ENCODE measurements at regions not wholly inside any gene's neighbourhood (a gene's known extent, or its start where the extent isn't known, plus 50 kb on each side); places are given as distances from the start of the nearest gene placed in this dataset.

GRCh38 chr10:43946445-43946844, 297.8 kb upstream of the ZNF32 start:
- H3K79me2 ChIP-seq (ENCODE audit: control insufficient read depth in 1 of 2, insufficient read depth in 2 of 2, low read length in 2 of 2): no peaks in the 10 kb centered on the region
- H3K79me1 ChIP-seq (ENCODE audit: low read depth, low read length): no peaks in the 10 kb centered on the region
- H4K8ac ChIP-seq (ENCODE audit: extremely low read depth, insufficient read depth, low read length): no peak overlapping the region
- no peak overlapping the region for H4K91ac ChIP-seq (replicated peaks; ENCODE audit: insufficient read length, low read length)
- H3K4me2 ChIP-seq (ENCODE audit: insufficient read depth in 1 of 2, low read depth in 2 of 2, low read length in 2 of 2): no peak overlapping the region
- no peak for FAIRE-seq
- H3K23me2 ChIP-seq (ENCODE audit: low read depth, low read length): 0 out of 2 replicates have a peak, but pooled peaks cover 1% of the 10 kb centered on the region
- H3K18ac ChIP-seq (ENCODE audit: extremely low read depth, low read length): no peak overlapping the region
- no peak overlapping the region for H3K9ac ChIP-seq (replicated peaks in 1 of 4; ENCODE audit: extremely low read depth in 1 of 4, low read depth in 3 of 4, low read length in 3 of 4)
- no peak overlapping the region for H4K5ac ChIP-seq (ENCODE audit: insufficient read length, low read depth, low read length)
- H3K4me1 ChIP-seq (replicated peaks in 1 of 4; ENCODE audit: control insufficient read depth in 3 of 4, insufficient read depth in 4 of 4, low read length in 3 of 4): no peaks in the 10 kb centered on the region
- H2BK120ac ChIP-seq (replicated peaks; ENCODE audit: low read depth, low read length): no peak overlapping the region
- no peak overlapping the region for H2BK20ac ChIP-seq (ENCODE audit: low read length)
- no peak overlapping the region for H3K14ac ChIP-seq (ENCODE audit: insufficient read length)
- no peak overlapping the region for H2AFZ ChIP-seq (ENCODE audit: low read length)
- H2BK12ac ChIP-seq (ENCODE audit: low read depth, low read length): no peak overlapping the region
- ChIA-PET CTCF (ENCODE audit: partially characterized antibody) (no interaction called here), POLR2A (ENCODE audit: partially characterized antibody) (no interaction called here)
- H3K9me3 ChIP-seq (ENCODE audit: insufficient read depth in 2 of 2, low read depth in 1 of 2, low read length in 1 of 2): 0 out of 4 replicates have a peak, but pooled peaks cover 0 to 2% of the 10 kb centered on the region in 2 experiments
- no peak overlapping the region for H3K4me3 ChIP-seq (ENCODE audit: extremely low read depth in 1 of 4, insufficient read depth in 2 of 4, low read depth in 3 of 4, low read length in 4 of 4)
- WGBS, 2 experiments (ENCODE audit: extremely low coverage in 1 of 2, insufficient coverage in 1 of 2, insufficient read length in 1 of 2, insufficient replicate concordance in 2 of 2, low coverage in 1 of 2, low lambda C conversion rate in 2 of 2, missing lambda C conversion rate in 1 of 2): 92% methylated on average over 9 of the region's 10 CpGs; no CpG with 5 or more reads in 1 of the 2 experiments
- no peak overlapping the region for H3K4ac ChIP-seq (replicated peaks; ENCODE audit: insufficient read length, low read depth, low read length)
- no peak overlapping the region for H2AK5ac ChIP-seq (ENCODE audit: low read depth, low read length)
- no peaks in the 10 kb centered on the region for H3K27me3 ChIP-seq (replicated peaks in 1 of 4; ENCODE audit: control insufficient read depth in 3 of 4, extremely low read depth in 1 of 4, insufficient read depth in 3 of 4, low read length in 3 of 4)
- H2BK15ac ChIP-seq (ENCODE audit: low read length): no peak overlapping the region
- no peak for DNase-seq (ENCODE audit: low read depth in 1 of 2, low spot score in 2 of 2)
- H3K36me3 ChIP-seq (ENCODE audit: control insufficient read depth in 2 of 4, insufficient read depth in 4 of 4, low read length in 3 of 4): no peaks in the 10 kb centered on the region
- no peaks in the 10 kb centered on the region for H4K20me1 ChIP-seq (replicated peaks in 1 of 2; ENCODE audit: control insufficient read depth in 1 of 2, insufficient read depth in 2 of 2, low read length in 2 of 2)
- H3K56ac ChIP-seq (replicated peaks; ENCODE audit: insufficient read length, low read depth, low read length): no peak overlapping the region
- H3K23ac ChIP-seq (ENCODE audit: insufficient read length): no peak overlapping the region
- no peak overlapping the region for H2BK5ac ChIP-seq (ENCODE audit: low read depth, low read length)
- no peak overlapping the region for H3K27ac ChIP-seq (ENCODE audit: low read depth, low read length)
- no peak for TF ChIP-seq POU5F1 (IDR thresholded peaks at IDR 0.05; ENCODE audit: low read depth, low read length)
- TF ChIP-seq USF2 (IDR thresholded peaks at IDR 0.05; ENCODE audit: low read length): no peak
- TF ChIP-seq MAX (IDR thresholded peaks at IDR 0.05): no peak
- TF ChIP-seq KDM4A (IDR thresholded peaks at IDR 0.05; ENCODE audit: low read depth, low read length, severe bottlenecking): no peak
- TF ChIP-seq TEAD4 (IDR thresholded peaks at IDR 0.05; ENCODE audit: low read depth, low read length): no peak
- TF ChIP-seq NANOG (IDR thresholded peaks at IDR 0.05; ENCODE audit: insufficient read depth, low read depth, low read length, poor library complexity, severe bottlenecking): no peak
- no peak for TF ChIP-seq ATF2 (IDR thresholded peaks at IDR 0.05; ENCODE audit: low read length)
- no peak for TF ChIP-seq POLR2AphosphoS5 (IDR thresholded peaks at IDR 0.05; ENCODE audit: low read depth, low read length)
- TF ChIP-seq E2F6 (IDR thresholded peaks at IDR 0.05): no peak
- no peak for TF ChIP-seq KDM1A (IDR thresholded peaks at IDR 0.05; ENCODE audit: borderline replicate concordance, low read length)
- no peak for TF ChIP-seq TAF7 (optimal IDR thresholded peaks at IDR 0.05; ENCODE audit: borderline replicate concordance, low read depth, low read length)

Data from H1 (cell line).